GM21381 (cell line): ENCODE measurements at regions not wholly inside any gene's neighbourhood (a gene's known extent, or its start where the extent isn't known, plus 50 kb on each side); places are given as distances from the start of the nearest gene placed in this dataset.

Experiments
- ATAC-seq: cut with Tn5 transposase; IDR thresholded peaks from one replicate; pipeline ENCODE4 v1.9.1; 2021; ENCODE audit warnings: mild to moderate bottlenecking, moderate library complexity; ENCODE audit not compliant: unreplicated experiment

GRCh38 chr5:74268297-74268696, 372.2 kb downstream of the ENC1 start:
- ATAC-seq, result no peak

GRCh38 chr5:74266836-74267235, 373.7 kb downstream of the ENC1 start:
- no peak for ATAC-seq

DNA sequence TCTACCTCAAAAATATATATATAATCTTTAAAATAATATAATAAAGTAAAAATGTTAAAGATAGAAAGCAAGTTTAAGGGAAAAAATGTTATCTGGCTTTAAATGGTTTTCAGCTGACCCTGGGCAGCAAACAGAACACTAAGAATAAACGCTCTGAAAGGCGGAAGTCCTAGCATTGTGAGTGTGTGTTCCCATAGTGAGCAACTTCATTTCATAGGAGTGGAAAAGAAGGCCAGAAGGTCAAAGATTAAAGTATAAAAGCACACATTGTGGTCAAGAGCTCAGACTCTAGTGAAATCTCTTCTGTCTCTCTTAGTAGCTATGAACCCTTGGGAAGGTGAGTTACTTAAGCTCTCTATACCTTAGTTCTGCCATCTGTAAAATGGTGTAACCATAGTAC, 374.4 kb downstream of the ENC1 start:
- ATAC-seq, result no peak

DNA sequence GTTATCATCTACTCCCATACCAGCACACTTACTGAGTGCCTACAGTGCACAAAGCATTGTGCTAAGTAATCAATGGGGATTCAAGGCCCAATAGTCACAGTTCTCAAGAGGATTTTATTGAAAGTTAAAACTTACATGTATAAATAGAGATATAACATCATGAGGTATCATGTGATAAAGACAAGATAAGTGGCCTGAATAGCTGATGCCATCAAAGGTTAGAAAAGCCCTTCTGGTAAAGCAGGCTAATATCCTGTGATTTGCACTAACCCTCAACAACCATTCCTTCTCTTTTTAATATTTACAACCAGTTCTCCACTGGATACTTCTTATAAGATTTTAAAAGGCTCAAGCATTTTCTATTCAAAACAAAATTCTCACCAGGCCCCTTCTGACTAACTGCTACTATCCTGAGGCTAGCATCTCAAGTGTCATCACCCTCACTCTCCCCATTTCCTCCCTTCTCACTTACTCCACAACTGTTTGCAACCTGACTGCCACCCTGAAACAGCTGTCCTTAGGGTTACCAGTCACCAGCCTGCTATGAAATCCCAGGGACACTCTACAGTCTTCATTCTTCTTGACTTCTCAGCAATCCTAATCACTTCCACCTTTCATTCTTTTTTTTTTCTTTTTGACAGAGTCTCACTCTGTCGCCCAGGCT, 377.9 kb downstream of the ENC1 start:
- ATAC-seq, result no peak

GRCh38 chr5:74261866-74262265, 378.7 kb downstream of the ENC1 start:
- no peak for ATAC-seq

GRCh38 chr5:74261421-74261820, 379.1 kb downstream of the ENC1 start:
- no peak for ATAC-seq

DNA sequence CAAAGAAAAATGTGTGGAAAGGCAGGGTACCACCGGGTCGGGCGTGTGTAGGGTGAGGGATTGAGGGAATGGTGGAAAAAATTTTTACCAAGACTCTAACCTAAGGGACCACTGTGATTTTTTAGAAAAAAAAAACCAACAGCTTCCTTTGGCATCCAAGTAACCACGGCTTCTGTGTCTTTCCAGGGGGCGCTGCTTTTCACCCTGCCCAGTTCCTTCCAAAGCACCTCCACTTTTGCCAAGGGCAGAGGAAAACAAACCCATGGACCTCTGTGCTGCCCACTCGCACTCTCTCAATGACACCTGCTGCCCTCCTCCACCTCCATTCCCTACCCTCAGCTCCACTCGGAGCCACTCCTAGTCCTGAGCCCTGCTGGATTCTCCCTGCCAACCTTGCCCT, 381.0 kb downstream of the ENC1 start:
- ATAC-seq, result no peak

GRCh38 chr5:74258314-74258665, 382.2 kb downstream of the ENC1 start:
- no peak for ATAC-seq

GRCh38 chr5:74257645-74258313, 382.7 kb downstream of the ENC1 start:
- no peak for ATAC-seq

GRCh38 chr5:74257060-74257527, 383.4 kb downstream of the ENC1 start:
- no peak for ATAC-seq

GRCh38 chr5:74255692-74256392, 384.7 kb downstream of the ENC1 start:
- ATAC-seq, result no peak

DNA sequence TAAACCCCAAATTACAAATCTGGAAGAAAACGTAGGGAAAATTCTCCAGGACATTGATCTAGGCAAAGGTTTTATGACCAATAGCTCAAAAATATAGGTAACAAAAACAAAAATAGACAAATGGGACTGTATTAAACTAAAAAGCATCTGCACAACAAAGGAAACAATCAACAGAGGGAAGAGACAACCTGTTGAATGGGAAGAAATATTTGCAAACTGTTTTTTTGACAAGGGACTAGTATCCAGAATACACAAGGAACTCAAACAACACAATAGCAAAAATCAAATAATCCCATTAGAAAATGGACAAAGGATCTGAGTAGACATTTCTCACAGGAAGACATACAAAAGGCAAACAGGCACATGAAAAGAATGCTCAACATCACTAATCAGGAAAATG, 386.3 kb downstream of the ENC1 start:
- ATAC-seq, result no peak

- no peak for ATAC-seq
These were observed 388.5 kb downstream of the ENC1 start for GRCh38 chr5:74252044-74252443.

DNA sequence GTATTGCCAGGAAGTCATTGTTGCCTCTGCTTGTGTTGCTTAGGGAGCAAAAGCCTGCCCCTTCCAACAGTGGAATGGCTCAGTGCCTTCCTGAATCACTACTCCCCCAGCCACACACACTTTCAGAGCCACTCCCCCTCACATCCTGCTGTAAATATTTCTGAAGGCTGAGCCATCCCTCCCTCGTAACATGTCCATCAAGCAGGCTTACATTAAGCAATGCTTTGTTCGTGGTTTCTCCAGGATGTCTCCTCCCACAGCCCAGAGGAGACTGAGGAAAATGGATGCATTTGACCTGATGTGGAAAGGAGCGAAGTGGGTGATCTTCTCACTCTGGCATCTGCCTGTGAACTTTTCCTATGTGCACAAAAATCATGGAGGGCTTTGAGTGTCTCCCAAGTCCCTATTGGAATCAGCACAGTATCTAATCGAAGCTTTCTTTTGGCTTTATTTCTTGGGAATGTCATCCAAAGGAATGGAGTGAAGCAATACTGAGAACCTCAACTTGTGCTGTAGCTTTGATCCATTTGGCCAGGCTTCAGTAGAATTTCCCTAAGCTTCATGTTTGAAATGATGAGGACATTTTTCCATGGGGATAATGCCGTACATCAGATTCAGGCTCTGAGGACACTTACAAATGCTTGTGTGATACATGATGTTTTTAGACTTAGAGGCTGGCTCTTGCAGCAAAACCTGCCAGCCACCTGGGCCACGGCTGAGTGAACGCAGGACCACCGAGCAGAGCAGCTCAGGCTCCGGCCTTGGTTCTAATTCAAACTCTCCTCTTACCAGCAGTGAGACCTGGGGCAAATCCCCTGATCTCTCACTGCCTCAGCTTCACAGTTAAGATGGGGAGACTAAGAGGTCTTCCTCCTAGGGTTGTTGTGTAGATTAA, 389.1 kb downstream of the ENC1 start:
- no peak for ATAC-seq

- ATAC-seq, result no peak
These were observed 390.0 kb downstream of the ENC1 start for GRCh38 chr5:74250304-74251102.

- no peak for ATAC-seq
These were observed 392.0 kb downstream of the ENC1 start for GRCh38 chr5:74248576-74248975.

- ATAC-seq, result no peak
These were observed 396.1 kb downstream of the ENC1 start for GRCh38 chr5:74244406-74244805.

GRCh38 chr5:74243634-74244033, 396.9 kb downstream of the ENC1 start:
- ATAC-seq, result no peak

DNA sequence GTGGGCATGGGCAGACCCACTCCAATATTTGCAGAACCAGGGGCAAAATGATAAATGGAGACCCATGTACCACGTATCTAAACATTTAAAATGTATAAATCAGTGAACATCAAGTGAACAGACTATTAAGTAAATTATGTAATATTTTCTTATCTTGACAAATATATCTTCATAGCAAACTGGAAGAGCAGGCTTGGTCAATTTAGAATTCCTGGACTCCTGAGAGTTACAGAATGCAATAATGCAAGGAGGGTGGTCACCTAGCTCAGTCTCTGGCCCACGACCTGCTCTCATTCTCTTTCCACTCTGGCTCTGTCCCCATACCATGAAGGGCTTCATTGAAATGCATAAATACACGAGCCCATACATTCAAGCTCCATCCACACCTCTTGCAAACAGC, 398.0 kb downstream of the ENC1 start:
- ATAC-seq, result no peak

DNA sequence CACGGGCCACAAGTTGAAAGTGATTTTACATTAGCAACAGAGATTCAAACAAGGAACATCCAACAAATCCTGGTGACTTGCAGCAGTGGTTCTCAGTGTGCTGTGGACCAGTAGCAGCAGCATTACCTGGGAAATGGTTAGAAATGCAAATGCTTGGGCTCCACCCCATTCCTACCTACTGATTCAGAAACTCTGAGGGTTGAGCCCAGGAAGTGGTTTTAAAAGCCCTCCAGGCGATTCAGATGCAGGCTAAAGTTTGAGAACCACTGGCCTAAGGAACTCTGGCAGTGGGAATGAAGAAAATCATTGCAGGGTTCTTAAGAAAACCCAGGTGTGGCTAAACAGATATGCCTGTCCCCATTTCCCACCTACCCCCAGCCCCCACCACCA, 398.8 kb downstream of the ENC1 start:
- ATAC-seq, result no peak
